ENCODE measurements at regions not wholly inside any gene's neighbourhood (a gene's known extent, or its start where the extent isn't known, plus 50 kb on each side); places are given as distances from the start of the nearest gene placed in this dataset.
"Not testable (repeated sequence)": the region's sequence is repeated elsewhere in the genome, so short reads cannot be mapped to it uniquely, and the experiment has no call there.

GRCh38 chr14:22386924-22387775 is 201.9 kb downstream of the DAD1 start:
- DNase-seq (ENCODE audit: low read depth in 2 of 2) = peak; percentile 56 to 62

GRCh38 chr14:22384974-22385526 is 204.0 kb downstream of the DAD1 start:
- no peak for DNase-seq (ENCODE audit: low read depth in 2 of 2)

- DNase-seq (ENCODE audit: low read depth in 2 of 2) = no peak
Observed at GRCh38 chr14:22384167-22384549, 204.9 kb downstream of the DAD1 start.

GRCh38 chr14:22383515-22384166 is 205.4 kb downstream of the DAD1 start:
- no peak for DNase-seq (ENCODE audit: low read depth in 2 of 2)

GRCh38 chr14:22382955-22383354 is 206.1 kb downstream of the DAD1 start:
- no peak for DNase-seq (ENCODE audit: low read depth in 2 of 2)

- no peak for DNase-seq (ENCODE audit: low read depth in 2 of 2)
Observed at GRCh38 chr14:22382395-22382794, 206.6 kb downstream of the DAD1 start.

- DNase-seq (ENCODE audit: low read depth in 2 of 2) = no peak
Observed at GRCh38 chr14:22381766-22382165, 207.3 kb downstream of the DAD1 start.

GRCh38 chr14:22381408-22381760 is 207.6 kb downstream of the DAD1 start:
- DNase-seq (ENCODE audit: low read depth in 2 of 2) = no peak

- DNase-seq (ENCODE audit: low read depth in 2 of 2) = no peak
Observed at GRCh38 chr14:22380571-22381407, 208.2 kb downstream of the DAD1 start.

- no peak for DNase-seq (ENCODE audit: low read depth in 2 of 2)
Observed at GRCh38 chr14:22379727-22380126, 209.3 kb downstream of the DAD1 start.

- DNase-seq (ENCODE audit: low read depth in 2 of 2) = no peak
Observed at GRCh38 chr14:22378181-22378580, 210.8 kb downstream of the DAD1 start.

GRCh38 chr14:22375321-22375930 is 213.6 kb downstream of the DAD1 start:
- no peak for DNase-seq (ENCODE audit: low read depth in 2 of 2)

- DNase-seq (ENCODE audit: low read depth in 2 of 2) = no peak
Observed at GRCh38 chr14:22370084-22370847, 218.8 kb downstream of the DAD1 start.

- DNase-seq (ENCODE audit: low read depth in 2 of 2) = no peak
Observed at GRCh38 chr14:22358726-22359125, 230.3 kb downstream of the DAD1 start.

- not testable (repeated sequence) for DNase-seq (ENCODE audit: low read depth in 2 of 2)
Observed at GRCh38 chr14:22349281-22349680, 239.7 kb downstream of the DAD1 start.

GRCh38 chr14:22344673-22345072 is 244.4 kb downstream of the DAD1 start:
- DNase-seq (ENCODE audit: low read depth in 2 of 2) = no peak

GRCh38 chr14:22344209-22344608 is 244.8 kb downstream of the DAD1 start:
- DNase-seq (ENCODE audit: low read depth in 2 of 2) = not testable (repeated sequence)

GRCh38 chr14:22341049-22341448 is 248.0 kb downstream of the DAD1 start:
- DNase-seq (ENCODE audit: low read depth in 2 of 2) = no peak

- peak; percentile 44 to 46 for DNase-seq (ENCODE audit: low read depth in 2 of 2)
Observed at GRCh38 chr14:22338917-22339715, 249.9 kb downstream of the DAD1 start.

GRCh38 chr14:22338381-22338780 is 250.6 kb downstream of the DAD1 start:
- DNase-seq (ENCODE audit: low read depth in 2 of 2) = no peak
